H1 (cell line): ENCODE measurements at regions not wholly inside any gene's neighbourhood (a gene's known extent, or its start where the extent isn't known, plus 50 kb on each side); places are given as distances from the start of the nearest gene placed in this dataset.

Source experiments
- RFX5 ChIP-seq: IDR thresholded peaks from 2 replicates; pipeline ENCODE4 v1.6.1; 2011; ENCODE audit warnings: low read depth, low read length, improper control_type of control experiment, borderline replicate concordance
- RNF2 ChIP-seq: fragments of 200-900, 300-1000 bp; sonication (generic); IDR thresholded peaks from 2 replicates; pipeline ENCODE4 v1.7.1; 2016; ENCODE audit warnings: borderline replicate concordance, low read depth, mild to moderate bottlenecking, antibody characterized with exemption, low read length; ENCODE audit not compliant: poor library complexity, severe bottlenecking; ENCODE audit errors: missing control alignments
- TEAD4 ChIP-seq: IDR thresholded peaks from 2 replicates; pipeline ENCODE4 v1.6.1; 2012; ENCODE audit warnings: low read depth, low read length, inconsistent platforms, mixed read lengths
- TF ChIP-seq, protein P1 (sequence below): IDR thresholded peaks from 2 replicates; pipeline ENCODE4 v1.6.1; 2012; ENCODE audit warnings: inconsistent platforms

DNA sequence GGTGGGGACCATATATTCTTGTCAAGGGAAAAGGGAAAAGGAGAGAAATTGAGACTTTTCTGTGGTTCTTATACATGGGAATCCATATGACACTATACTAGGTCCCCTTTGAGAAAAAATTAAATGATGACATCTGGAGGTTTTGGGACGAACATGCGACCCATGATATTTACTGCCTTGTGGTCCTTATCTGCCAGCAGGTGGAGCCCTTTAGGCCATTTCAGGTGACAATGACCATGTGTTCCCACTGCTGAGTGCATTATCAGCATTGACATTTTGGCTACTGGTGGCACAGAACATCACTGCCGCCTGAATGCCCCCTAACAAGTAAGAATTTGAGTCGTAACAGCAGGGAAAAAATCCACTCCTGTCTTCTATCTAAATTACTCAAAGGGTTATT is 843.4 kb downstream of the FSTL5 start (continued):
- TF ChIP-seq TEAD4 (no peak), RFX5 (no peak), RNF2 (no peak)
- TF ChIP-seq, protein P1, sequence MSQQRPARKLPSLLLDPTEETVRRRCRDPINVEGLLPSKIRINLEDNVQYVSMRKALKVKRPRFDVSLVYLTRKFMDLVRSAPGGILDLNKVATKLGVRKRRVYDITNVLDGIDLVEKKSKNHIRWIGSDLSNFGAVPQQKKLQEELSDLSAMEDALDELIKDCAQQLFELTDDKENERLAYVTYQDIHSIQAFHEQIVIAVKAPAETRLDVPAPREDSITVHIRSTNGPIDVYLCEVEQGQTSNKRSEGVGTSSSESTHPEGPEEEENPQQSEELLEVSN: peak; percentile 58
